Testis (tissue), 2 donors: ENCODE measurements at regions not wholly inside any gene's neighbourhood (a gene's known extent, or its start where the extent isn't known, plus 50 kb on each side); places are given as distances from the start of the nearest gene placed in this dataset.

Experiments
- DNase-seq: peaks from one replicate; pipeline ENCODE4 v3.0.0-alpha.2; 2019
- H3K27ac ChIP-seq, 2 donors: fragments of 200-600 bp; sonication (generic); one replicate each; pipeline ENCODE4 v1.5.1; 2019
- H3K27me3 ChIP-seq: fragments of 200-600 bp; sonication (generic); one replicate; pipeline ENCODE4 v1.5.1; 2019
- H3K36me3 ChIP-seq: fragments of 200-600 bp; sonication (generic); one replicate; pipeline ENCODE4 v1.5.1; 2017; ENCODE audit warnings: low read depth; ENCODE audit errors: missing control alignments
- H3K4me1 ChIP-seq: fragments of 200-600 bp; sonication (generic); one replicate; pipeline ENCODE4 v1.5.1; 2019
- H3K4me3 ChIP-seq, 2 donors: fragments of 200-600 bp; sonication (generic); one replicate each; pipeline ENCODE4 v1.5.1; 2017 to 2019
- H3K9me3 ChIP-seq: fragments of 200-600 bp; sonication (generic); one replicate; pipeline ENCODE4 v1.5.1; 2017
- CTCF ChIP-seq, 3 experiments: fragments of 450-650 bp in 2 of 3; fragments of 200-600 bp in 1 of 3; sonication (generic) in 1 of 3; IDR thresholded peaks; one replicate each; pipeline ENCODE4 v1.5.1; 2016 to 2019; ENCODE audit warnings: antibody characterized with exemption in 3 of 3, mild to moderate bottlenecking in 2 of 3, moderate library complexity in 1 of 3
- POLR2A ChIP-seq: fragments of 450-650 bp; IDR thresholded peaks from one replicate; pipeline ENCODE4 v1.6.1; 2017; ENCODE audit warnings: antibody characterized with exemption, mild to moderate bottlenecking, moderate library complexity
- WGBS, 2 donors: methylation state at CpG; one replicate each; pipeline ENCODE4 v1.1.5; 2018; 5-methylcytosine and 5-hydroxymethylcytosine counted together
- intact Hi-C: fragments of 100-400 bp; cut with DNase I; formaldehyde crosslinking; loops from one replicate; pipeline ENCODE4 v1.15.1; 2023; ENCODE audit warnings: low total_unique reads

GRCh38 chr16:47999595-47999994, 156.2 kb downstream of the ABCC12 start:
- no peak for DNase-seq
- intact Hi-C loops, result no loop called here
- Histone ChIP-seq H3K9me3 (no peaks in the 10 kb centered on the region), H3K27ac (no peak overlapping the region), H3K27me3 (no peaks in the 10 kb centered on the region), H3K36me3 (no peaks in the 10 kb centered on the region), H3K4me3 (no peak overlapping the region), H3K4me1 (no peaks in the 10 kb centered on the region)
- TF ChIP-seq POLR2A, result no peak
- TF ChIP-seq CTCF (IDR thresholded peaks at IDR 0.05), result no peak
- WGBS, 2 donors, result 69 to 74% methylated on average over 4 of the region's 4 CpGs

- H3K9me3 ChIP-seq, result no peaks in the 10 kb centered on the region
- intact Hi-C loops, result no loop called here
- H3K4me1 ChIP-seq, result no peaks in the 10 kb centered on the region
- no peaks in the 10 kb centered on the region for H3K27me3 ChIP-seq
- no peak overlapping the region for H3K27ac ChIP-seq
- DNase-seq, result no peak
- no peaks in the 10 kb centered on the region for H3K36me3 ChIP-seq
- TF ChIP-seq CTCF (IDR thresholded peaks at IDR 0.05), result no peak
- TF ChIP-seq POLR2A, result no peak
- 90 to 91% methylated on average over 2 of the region's 2 CpGs for WGBS, 2 donors
- H3K4me3 ChIP-seq, result no peak overlapping the region
Measured at GRCh38 chr16:47995354-47995753, 160.4 kb downstream of the ABCC12 start.

GRCh38 chr16:47991491-47991890, 164.3 kb downstream of the ABCC12 start:
- no peaks in the 10 kb centered on the region for H3K9me3 ChIP-seq

GRCh38 chr16:47990676-47991075, 165.1 kb downstream of the ABCC12 start:
- TF ChIP-seq CTCF (IDR thresholded peaks at IDR 0.05), result no peak
- no peak for TF ChIP-seq POLR2A
- 90 to 96% methylated on average over 2 of the region's 2 CpGs for WGBS, 2 donors
- intact Hi-C loops, result no loop called here
- Histone ChIP-seq H3K36me3 (no peaks in the 10 kb centered on the region), H3K9me3 (no peaks in the 10 kb centered on the region), H3K27ac (no peak overlapping the region), H3K4me3 (no peak overlapping the region), H3K4me1 (no peaks in the 10 kb centered on the region), H3K27me3 (no peaks in the 10 kb centered on the region)
- no peak for DNase-seq

More at GRCh38 chr16:47991491-47991890, 164.3 kb downstream of the ABCC12 start:
- intact Hi-C loops, result no loop called here
- Histone ChIP-seq H3K27me3 (no peaks in the 10 kb centered on the region), H3K4me3 (no peak overlapping the region), H3K36me3 (no peaks in the 10 kb centered on the region), H3K27ac (no peak overlapping the region), H3K4me1 (no peaks in the 10 kb centered on the region)
- DNase-seq, result no peak
- no peak for TF ChIP-seq POLR2A
- TF ChIP-seq CTCF (IDR thresholded peaks at IDR 0.05), result no peak
- WGBS, 2 donors, result 72 to 79% methylated on average over 2 of the region's 2 CpGs

- no peaks in the 10 kb centered on the region for H3K4me1 ChIP-seq
- no peak for DNase-seq
- 84 to 91% methylated on average over 2 of the region's 2 CpGs for WGBS, 2 donors
- H3K9me3 ChIP-seq, result no peaks in the 10 kb centered on the region
- no peak for TF ChIP-seq CTCF (IDR thresholded peaks at IDR 0.05)
- intact Hi-C loops, result no loop called here
- no peaks in the 10 kb centered on the region for H3K36me3 ChIP-seq
- no peak overlapping the region for H3K27ac ChIP-seq
- H3K4me3 ChIP-seq, result no peak overlapping the region
- H3K27me3 ChIP-seq, result no peaks in the 10 kb centered on the region
Measured at GRCh38 chr16:47987136-47987535, 168.7 kb downstream of the ABCC12 start.
